ENCODE measurements at regions not wholly inside any gene's neighbourhood (a gene's known extent, or its start where the extent isn't known, plus 50 kb on each side); places are given as distances from the start of the nearest gene placed in this dataset.
A peak's percentile ranks its signal among the peaks of the same experiment; 100 is the strongest.

- TF ChIP-seq, protein P1, sequence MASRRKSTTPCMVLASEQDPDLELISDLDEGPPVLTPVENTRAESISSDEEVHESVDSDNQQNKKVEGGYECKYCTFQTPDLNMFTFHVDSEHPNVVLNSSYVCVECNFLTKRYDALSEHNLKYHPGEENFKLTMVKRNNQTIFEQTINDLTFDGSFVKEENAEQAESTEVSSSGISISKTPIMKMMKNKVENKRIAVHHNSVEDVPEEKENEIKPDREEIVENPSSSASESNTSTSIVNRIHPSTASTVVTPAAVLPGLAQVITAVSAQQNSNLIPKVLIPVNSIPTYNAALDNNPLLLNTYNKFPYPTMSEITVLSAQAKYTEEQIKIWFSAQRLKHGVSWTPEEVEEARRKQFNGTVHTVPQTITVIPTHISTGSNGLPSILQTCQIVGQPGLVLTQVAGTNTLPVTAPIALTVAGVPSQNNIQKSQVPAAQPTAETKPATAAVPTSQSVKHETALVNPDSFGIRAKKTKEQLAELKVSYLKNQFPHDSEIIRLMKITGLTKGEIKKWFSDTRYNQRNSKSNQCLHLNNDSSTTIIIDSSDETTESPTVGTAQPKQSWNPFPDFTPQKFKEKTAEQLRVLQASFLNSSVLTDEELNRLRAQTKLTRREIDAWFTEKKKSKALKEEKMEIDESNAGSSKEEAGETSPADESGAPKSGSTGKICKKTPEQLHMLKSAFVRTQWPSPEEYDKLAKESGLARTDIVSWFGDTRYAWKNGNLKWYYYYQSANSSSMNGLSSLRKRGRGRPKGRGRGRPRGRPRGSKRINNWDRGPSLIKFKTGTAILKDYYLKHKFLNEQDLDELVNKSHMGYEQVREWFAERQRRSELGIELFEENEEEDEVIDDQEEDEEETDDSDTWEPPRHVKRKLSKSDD (CRISPR knock-in tag; IDR thresholded peaks at IDR 0.05; ENCODE audit: low read depth), result no peak
- TF ChIP-seq, protein P2, sequence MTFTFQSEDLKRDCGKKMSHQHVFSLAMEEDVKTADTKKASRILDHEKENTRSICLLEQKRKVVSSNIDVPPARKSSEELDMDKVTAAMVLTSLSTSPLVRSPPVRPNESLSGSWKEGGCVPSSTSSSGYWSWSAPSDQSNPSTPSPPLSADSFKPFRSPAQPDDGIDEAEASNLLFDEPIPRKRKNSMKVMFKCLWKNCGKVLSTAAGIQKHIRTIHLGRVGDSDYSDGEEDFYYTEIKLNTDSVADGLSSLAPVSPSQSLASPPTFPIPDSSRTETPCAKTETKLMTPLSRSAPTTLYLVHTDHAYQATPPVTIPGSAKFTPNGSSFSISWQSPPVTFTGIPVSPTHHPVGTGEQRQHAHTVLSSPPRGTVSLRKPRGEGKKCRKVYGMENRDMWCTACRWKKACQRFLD (CRISPR knock-in tag; IDR thresholded peaks at IDR 0.05; ENCODE audit: borderline replicate concordance), result no peak
- TF ChIP-seq MIER3 (CRISPR knock-in tag; IDR thresholded peaks at IDR 0.05; ENCODE audit: borderline replicate concordance) (no peak), ZBTB33 (CRISPR knock-in tag; IDR thresholded peaks at IDR 0.05) (peak; percentile 96), HNRNPH1 (optimal IDR thresholded peaks at IDR 0.05; ENCODE audit: low read depth, low read length) (no peak), ISL2 (CRISPR knock-in tag; IDR thresholded peaks at IDR 0.05) (no peak), HMG20B (CRISPR knock-in tag; conservative IDR thresholded peaks at IDR 0.05) (no peak), ZNF143 (CRISPR knock-in tag; IDR thresholded peaks at IDR 0.05) (no peak), ZNF552 (CRISPR knock-in tag; IDR thresholded peaks at IDR 0.05; ENCODE audit: borderline replicate concordance) (no peak), IKZF5 (CRISPR knock-in tag; IDR thresholded peaks at IDR 0.05) (no peak), RORA (CRISPR knock-in tag; IDR thresholded peaks at IDR 0.05) (no peak), ZNF274 (CRISPR knock-in tag; IDR thresholded peaks at IDR 0.05) (no peak), ZNF780A (CRISPR knock-in tag; IDR thresholded peaks at IDR 0.05) (no peak), ZBTB21 (CRISPR knock-in tag; IDR thresholded peaks at IDR 0.05) (no peak), TBX3 (IDR thresholded peaks at IDR 0.05; ENCODE audit: borderline replicate concordance) (no peak), ZFAT (CRISPR knock-in tag; conservative IDR thresholded peaks at IDR 0.05) (no peak), MATR3 (CRISPR knock-in tag; IDR thresholded peaks at IDR 0.05) (no peak), ATF7-NPFF (CRISPR knock-in tag; IDR thresholded peaks at IDR 0.05; ENCODE audit: low read depth) (no peak), ZNF510 (CRISPR knock-in tag; IDR thresholded peaks at IDR 0.05; ENCODE audit: low read depth) (no peak), SRF (IDR thresholded peaks at IDR 0.05; ENCODE audit: low read depth, low read length) (no peak), HOXA9 (CRISPR knock-in tag; IDR thresholded peaks at IDR 0.05; ENCODE audit: borderline replicate concordance) (no peak), RFX5 (IDR thresholded peaks at IDR 0.05; ENCODE audit: low read depth, low read length) (no peak), SMAD3 (CRISPR knock-in tag; IDR thresholded peaks at IDR 0.05) (no peak), ZMYM2 (CRISPR knock-in tag; IDR thresholded peaks at IDR 0.05) (no peak)
- TF ChIP-seq, protein P3, sequence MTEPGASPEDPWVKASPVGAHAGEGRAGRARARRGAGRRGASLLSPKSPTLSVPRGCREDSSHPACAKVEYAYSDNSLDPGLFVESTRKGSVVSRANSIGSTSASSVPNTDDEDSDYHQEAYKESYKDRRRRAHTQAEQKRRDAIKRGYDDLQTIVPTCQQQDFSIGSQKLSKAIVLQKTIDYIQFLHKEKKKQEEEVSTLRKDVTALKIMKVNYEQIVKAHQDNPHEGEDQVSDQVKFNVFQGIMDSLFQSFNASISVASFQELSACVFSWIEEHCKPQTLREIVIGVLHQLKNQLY (CRISPR knock-in tag; IDR thresholded peaks at IDR 0.05), result no peak
Measured at GRCh38 chr1:234970731-234971476, 157.7 kb downstream of the TOMM20 start (continued).
